Natural killer cell (primary cell): ENCODE measurements at regions not wholly inside any gene's neighbourhood (a gene's known extent, or its start where the extent isn't known, plus 50 kb on each side); places are given as distances from the start of the nearest gene placed in this dataset.

ENCODE experiments used
- ATAC-seq, 3 donors: fragments of 150-1000 bp in 2 of 3; fragments of 200-7000 bp in 1 of 3; cut with Tn5 transposase; 1 replicate in 1 of 3; 2 replicates in 2 of 3; pipeline ENCODE4 v1.10.0; 2021; ENCODE audit warnings: mild to moderate bottlenecking in 2 of 3, moderate library complexity in 2 of 3
- DNase-seq, 2 donors: peaks; one replicate each; pipeline versions ENCODE4 v3.0.0 to v3.0.0-alpha.2; 2013 to 2021; ENCODE audit warnings: mixed read lengths in 1 of 2
- H3K27ac ChIP-seq: one replicate; pipeline ENCODE4 v1.5.1; 2013; ENCODE audit warnings: mild to moderate bottlenecking, low read length
- H3K27me3 ChIP-seq: one replicate; pipeline ENCODE4 v1.6.1; 2013; ENCODE audit warnings: low read length; ENCODE audit not compliant: control insufficient read depth, insufficient read depth
- H3K36me3 ChIP-seq: one replicate; pipeline ENCODE4 v1.6.1; 2013; ENCODE audit warnings: low read length; ENCODE audit not compliant: control insufficient read depth, insufficient read depth
- H3K4me1 ChIP-seq: one replicate; pipeline ENCODE4 v1.6.1; 2013; ENCODE audit warnings: low read length; ENCODE audit not compliant: control insufficient read depth, insufficient read depth
- H3K4me3 ChIP-seq: one replicate; pipeline ENCODE4 v1.5.1; 2013; ENCODE audit warnings: low read length
- H3K9me3 ChIP-seq: one replicate; pipeline ENCODE4 v1.6.1; 2013; ENCODE audit warnings: low read length; ENCODE audit not compliant: control insufficient read depth, insufficient read depth
- H3K27ac Mint-ChIP-seq, 2 donors: one replicate each; pipeline ENCODE4 v1.8.0; 2022; ENCODE audit warnings: mild to moderate bottlenecking in 2 of 2, mixed read lengths in 2 of 2, moderate library complexity in 1 of 2
- H3K27me3 Mint-ChIP-seq, 2 donors: one replicate each; pipeline ENCODE4 v1.8.0; 2022; ENCODE audit warnings: low read depth in 2 of 2, mixed read lengths in 2 of 2
- H3K36me3 Mint-ChIP-seq: one replicate; pipeline ENCODE4 v1.8.0; 2022; ENCODE audit warnings: mixed read lengths
- H3K4me1 Mint-ChIP-seq, 2 donors: one replicate each; pipeline ENCODE4 v1.8.0; 2022; ENCODE audit warnings: mixed read lengths in 2 of 2
- H3K4me3 Mint-ChIP-seq: one replicate; pipeline ENCODE4 v1.8.0; 2022; ENCODE audit warnings: mild to moderate bottlenecking, moderate library complexity, mixed read lengths
- H3K9me3 Mint-ChIP-seq, 2 donors: one replicate each; pipeline ENCODE4 v1.8.0; 2022; ENCODE audit warnings: mixed read lengths in 2 of 2
- CTCF ChIP-seq: fragments of 200-600 bp; IDR thresholded peaks from one replicate; pipeline ENCODE4 v1.8.0; 2022; ENCODE audit warnings: antibody characterized with exemption
- WGBS: methylation state at CpG from one replicate; pipeline ENCODE4 v1.1.7; 2013; ENCODE audit warnings: missing lambda C conversion rate; ENCODE audit not compliant: insufficient coverage; 5-methylcytosine and 5-hydroxymethylcytosine counted together
- intact Hi-C: fragments of 100-400 bp; cut with micrococcal nuclease; formaldehyde crosslinking; loops from one replicate; pipeline ENCODE4 v1.14.2; 2022

GRCh38 chr20:55365745-55366144 is 639.6 kb downstream of the CBLN4 start:
- Mint-ChIP-seq H3K9me3 (peaks cover 5 to 9% of the 10 kb centered on the region in 2 donors), H3K36me3 (no peaks in the 10 kb centered on the region), H3K27me3 (no peaks in the 10 kb centered on the region), H3K27ac (no peak overlapping the region), H3K4me1 (no peaks in the 10 kb centered on the region), H3K4me3 (no peak overlapping the region)
- no peak for TF ChIP-seq CTCF
- no peak for ATAC-seq
- Histone ChIP-seq H3K27ac (no peak overlapping the region), H3K4me1 (no peaks in the 10 kb centered on the region), H3K9me3 (no peaks in the 10 kb centered on the region), H3K4me3 (no peak overlapping the region), H3K36me3 (no peaks in the 10 kb centered on the region), H3K27me3 (no peaks in the 10 kb centered on the region)
- no CpG with 5 or more reads among the region's 3 CpGs for WGBS
- intact Hi-C loops = no loop called here
- DNase-seq = no peak

GRCh38 chr20:55360895-55361294 is 644.4 kb downstream of the CBLN4 start:
- DNase-seq = no peak
- Histone ChIP-seq H3K36me3 (no peaks in the 10 kb centered on the region), H3K4me3 (no peak overlapping the region), H3K9me3 (no peaks in the 10 kb centered on the region), H3K27me3 (no peaks in the 10 kb centered on the region), H3K4me1 (no peaks in the 10 kb centered on the region), H3K27ac (no peak overlapping the region)
- Mint-ChIP-seq H3K4me1 (no peaks in the 10 kb centered on the region), H3K9me3 (peaks cover 2 to 5% of the 10 kb centered on the region in 2 donors), H3K36me3 (no peaks in the 10 kb centered on the region), H3K27me3 (no peaks in the 10 kb centered on the region), H3K27ac (no peak overlapping the region), H3K4me3 (no peak overlapping the region)
- TF ChIP-seq CTCF = no peak
- intact Hi-C loops = no loop called here
- 100% methylated on average over 1 of the region's 1 CpG for WGBS
- ATAC-seq = no peak

GRCh38 chr20:55354720-55355119 is 650.6 kb downstream of the CBLN4 start:
- no peak for DNase-seq
- Mint-ChIP-seq H3K36me3 (peaks cover 5% of the 10 kb centered on the region), H3K4me1 (no peaks in the 10 kb centered on the region), H3K27me3 (no peaks in the 10 kb centered on the region), H3K4me3 (no peak overlapping the region), H3K9me3 (peaks cover 13 to 18% of the 10 kb centered on the region in 2 donors), H3K27ac (no peak overlapping the region)
- 39% methylated on average over 3 of the region's 3 CpGs for WGBS
- H3K4me3 ChIP-seq = no peak overlapping the region
- H3K9me3 ChIP-seq = peaks cover 3% of the 10 kb centered on the region
- no peaks in the 10 kb centered on the region for H3K4me1 ChIP-seq
- TF ChIP-seq CTCF = no peak
- H3K27me3 ChIP-seq = no peaks in the 10 kb centered on the region
- no peaks in the 10 kb centered on the region for H3K36me3 ChIP-seq
- no peak overlapping the region for H3K27ac ChIP-seq
- no peak for ATAC-seq
- intact Hi-C loops = no loop called here

- Mint-ChIP-seq H3K4me1 (no peaks in the 10 kb centered on the region), H3K4me3 (no peak overlapping the region), H3K27me3 (no peaks in the 10 kb centered on the region), H3K27ac (no peak overlapping the region), H3K36me3 (peaks cover 5% of the 10 kb centered on the region), H3K9me3 (peaks cover 13 to 18% of the 10 kb centered on the region in 2 donors)
- 96% methylated on average over 1 of the region's 1 CpG for WGBS
- Histone ChIP-seq H3K36me3 (no peaks in the 10 kb centered on the region), H3K27me3 (no peaks in the 10 kb centered on the region), H3K4me3 (no peak overlapping the region), H3K4me1 (no peaks in the 10 kb centered on the region), H3K9me3 (peaks cover 7% of the 10 kb centered on the region), H3K27ac (no peak overlapping the region)
- intact Hi-C loops = no loop called here
- TF ChIP-seq CTCF = no peak
- DNase-seq = no peak
- no peak for ATAC-seq
Observed at GRCh38 chr20:55353206-55353605, 652.1 kb downstream of the CBLN4 start.
